ENCODE measurements at regions not wholly inside any gene's neighbourhood (a gene's known extent, or its start where the extent isn't known, plus 50 kb on each side); places are given as distances from the start of the nearest gene placed in this dataset.

DNA sequence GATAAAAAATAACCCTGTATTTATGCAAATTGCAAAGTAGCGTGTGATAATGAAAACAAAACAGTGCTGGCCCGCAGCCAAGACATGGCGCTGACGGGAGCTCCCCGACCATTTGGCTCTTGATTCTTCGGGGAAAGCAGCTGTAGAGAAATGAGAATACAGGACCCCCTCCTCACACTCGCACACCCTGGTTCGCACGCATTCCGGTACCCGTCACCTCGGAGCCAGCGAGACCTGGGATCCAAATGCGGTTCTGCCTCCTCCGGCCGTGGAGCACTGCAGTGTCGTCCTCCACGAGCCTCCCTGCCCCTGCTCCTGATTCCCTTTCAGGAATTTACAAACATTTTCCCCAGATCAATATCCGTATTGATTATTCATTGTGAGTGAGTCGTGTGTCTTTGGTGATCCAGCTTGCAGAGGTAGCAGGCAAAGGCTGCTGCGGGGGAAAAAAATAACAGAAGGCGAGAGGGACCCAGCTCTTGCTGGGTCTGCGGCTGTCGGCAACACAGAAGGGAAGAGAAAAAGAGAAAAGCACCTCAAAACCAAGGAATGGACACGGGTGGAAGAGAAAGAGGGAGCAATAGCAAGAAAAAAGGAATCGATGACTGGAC lies 184.1 kb upstream of the ZFHX3 start:
- TF ChIP-seq, protein P1, sequence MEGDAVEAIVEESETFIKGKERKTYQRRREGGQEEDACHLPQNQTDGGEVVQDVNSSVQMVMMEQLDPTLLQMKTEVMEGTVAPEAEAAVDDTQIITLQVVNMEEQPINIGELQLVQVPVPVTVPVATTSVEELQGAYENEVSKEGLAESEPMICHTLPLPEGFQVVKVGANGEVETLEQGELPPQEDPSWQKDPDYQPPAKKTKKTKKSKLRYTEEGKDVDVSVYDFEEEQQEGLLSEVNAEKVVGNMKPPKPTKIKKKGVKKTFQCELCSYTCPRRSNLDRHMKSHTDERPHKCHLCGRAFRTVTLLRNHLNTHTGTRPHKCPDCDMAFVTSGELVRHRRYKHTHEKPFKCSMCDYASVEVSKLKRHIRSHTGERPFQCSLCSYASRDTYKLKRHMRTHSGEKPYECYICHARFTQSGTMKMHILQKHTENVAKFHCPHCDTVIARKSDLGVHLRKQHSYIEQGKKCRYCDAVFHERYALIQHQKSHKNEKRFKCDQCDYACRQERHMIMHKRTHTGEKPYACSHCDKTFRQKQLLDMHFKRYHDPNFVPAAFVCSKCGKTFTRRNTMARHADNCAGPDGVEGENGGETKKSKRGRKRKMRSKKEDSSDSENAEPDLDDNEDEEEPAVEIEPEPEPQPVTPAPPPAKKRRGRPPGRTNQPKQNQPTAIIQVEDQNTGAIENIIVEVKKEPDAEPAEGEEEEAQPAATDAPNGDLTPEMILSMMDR (conservative IDR thresholded peaks at IDR 0.05 in 1 of 2, IDR thresholded peaks at IDR 0.05 in 1 of 2; ENCODE audit: low read depth in 1 of 2, low read length in 2 of 2), result no peak
- no peak for TF ChIP-seq EZH2 (IDR thresholded peaks at IDR 0.05; ENCODE audit: low read length, missing control alignments)

Data from fibroblast of lung (primary cell).